Transverse colon (tissue), 4 donors: ENCODE measurements at regions not wholly inside any gene's neighbourhood (a gene's known extent, or its start where the extent isn't known, plus 50 kb on each side); places are given as distances from the start of the nearest gene placed in this dataset.

Experiments used
- EP300 ChIP-seq: sonication (generic); formaldehyde crosslinking; IDR thresholded peaks from one replicate; pipeline ENCODE4 v1.6.1; 2017; ENCODE audit warnings: antibody characterized with exemption, low read depth
- POLR2A ChIP-seq: fragments of 450-650 bp; IDR thresholded peaks from one replicate; pipeline ENCODE4 v1.6.1; 2016; ENCODE audit warnings: antibody characterized with exemption, mild to moderate bottlenecking, moderate library complexity
- POLR2AphosphoS5 ChIP-seq, 3 donors: sonication (generic); formaldehyde crosslinking; IDR thresholded peaks; one replicate each; pipeline ENCODE4 v1.6.1; 2016; ENCODE audit warnings: antibody characterized with exemption in 3 of 3
- TF ChIP-seq, protein P1 (sequence below), 5 experiments: fragments of 200-600 bp in 3 of 5; fragments of 450-650 bp in 2 of 5; sonication (generic) in 3 of 5; IDR thresholded peaks; 1 replicate in 2 of 5; 2 replicates in 3 of 5; pipeline ENCODE4 v1.5.1; 2016 to 2017; ENCODE audit warnings: antibody characterized with exemption in 5 of 5, inconsistent platforms in 3 of 5, mild to moderate bottlenecking in 2 of 5, moderate library complexity in 1 of 5

GRCh38 chr3:104126864-104127553 lies 1239.7 kb upstream of the ALCAM start:
- TF ChIP-seq EP300 (no peak), POLR2AphosphoS5 (IDR thresholded peaks at IDR 0.05) (no peak), POLR2A (no peak)
- TF ChIP-seq, protein P1, sequence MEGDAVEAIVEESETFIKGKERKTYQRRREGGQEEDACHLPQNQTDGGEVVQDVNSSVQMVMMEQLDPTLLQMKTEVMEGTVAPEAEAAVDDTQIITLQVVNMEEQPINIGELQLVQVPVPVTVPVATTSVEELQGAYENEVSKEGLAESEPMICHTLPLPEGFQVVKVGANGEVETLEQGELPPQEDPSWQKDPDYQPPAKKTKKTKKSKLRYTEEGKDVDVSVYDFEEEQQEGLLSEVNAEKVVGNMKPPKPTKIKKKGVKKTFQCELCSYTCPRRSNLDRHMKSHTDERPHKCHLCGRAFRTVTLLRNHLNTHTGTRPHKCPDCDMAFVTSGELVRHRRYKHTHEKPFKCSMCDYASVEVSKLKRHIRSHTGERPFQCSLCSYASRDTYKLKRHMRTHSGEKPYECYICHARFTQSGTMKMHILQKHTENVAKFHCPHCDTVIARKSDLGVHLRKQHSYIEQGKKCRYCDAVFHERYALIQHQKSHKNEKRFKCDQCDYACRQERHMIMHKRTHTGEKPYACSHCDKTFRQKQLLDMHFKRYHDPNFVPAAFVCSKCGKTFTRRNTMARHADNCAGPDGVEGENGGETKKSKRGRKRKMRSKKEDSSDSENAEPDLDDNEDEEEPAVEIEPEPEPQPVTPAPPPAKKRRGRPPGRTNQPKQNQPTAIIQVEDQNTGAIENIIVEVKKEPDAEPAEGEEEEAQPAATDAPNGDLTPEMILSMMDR (IDR thresholded peaks at IDR 0.05): no peak
